ENCODE measurements at regions not wholly inside any gene's neighbourhood (a gene's known extent, or its start where the extent isn't known, plus 50 kb on each side); places are given as distances from the start of the nearest gene placed in this dataset.

GRCh38 chr10:44858017-44858371 is 53.1 kb upstream of the TMEM72 start:
- H3K4me3 ChIP-seq, result no peak overlapping the region
- H3K4me3 Mint-ChIP-seq, result no peak overlapping the region
- H3K9me3 Mint-ChIP-seq, result no peaks in the 10 kb centered on the region
- no peak overlapping the region for H2AFZ ChIP-seq (replicated peaks)
- DNase-seq (ENCODE audit: low spot score), result no peak
- no peak for TF ChIP-seq EZH2 (IDR thresholded peaks at IDR 0.05)
- TF ChIP-seq EZH2phosphoT487 (IDR thresholded peaks at IDR 0.05), result no peak
- TF ChIP-seq, protein P1, sequence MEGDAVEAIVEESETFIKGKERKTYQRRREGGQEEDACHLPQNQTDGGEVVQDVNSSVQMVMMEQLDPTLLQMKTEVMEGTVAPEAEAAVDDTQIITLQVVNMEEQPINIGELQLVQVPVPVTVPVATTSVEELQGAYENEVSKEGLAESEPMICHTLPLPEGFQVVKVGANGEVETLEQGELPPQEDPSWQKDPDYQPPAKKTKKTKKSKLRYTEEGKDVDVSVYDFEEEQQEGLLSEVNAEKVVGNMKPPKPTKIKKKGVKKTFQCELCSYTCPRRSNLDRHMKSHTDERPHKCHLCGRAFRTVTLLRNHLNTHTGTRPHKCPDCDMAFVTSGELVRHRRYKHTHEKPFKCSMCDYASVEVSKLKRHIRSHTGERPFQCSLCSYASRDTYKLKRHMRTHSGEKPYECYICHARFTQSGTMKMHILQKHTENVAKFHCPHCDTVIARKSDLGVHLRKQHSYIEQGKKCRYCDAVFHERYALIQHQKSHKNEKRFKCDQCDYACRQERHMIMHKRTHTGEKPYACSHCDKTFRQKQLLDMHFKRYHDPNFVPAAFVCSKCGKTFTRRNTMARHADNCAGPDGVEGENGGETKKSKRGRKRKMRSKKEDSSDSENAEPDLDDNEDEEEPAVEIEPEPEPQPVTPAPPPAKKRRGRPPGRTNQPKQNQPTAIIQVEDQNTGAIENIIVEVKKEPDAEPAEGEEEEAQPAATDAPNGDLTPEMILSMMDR (IDR thresholded peaks at IDR 0.05), result no peak
- no peak overlapping the region for H3K27ac ChIP-seq
- no peak overlapping the region for H3K27ac Mint-ChIP-seq
- peaks cover 57% of the 10 kb centered on the region for H3K4me1 Mint-ChIP-seq
- no peak overlapping the region for H3K4me2 ChIP-seq
- H3F3A ChIP-seq (ENCODE audit: low read depth), result peaks cover 13% of the 10 kb centered on the region
- peaks cover 23% of the 10 kb centered on the region for H3K27me3 ChIP-seq
- H4K20me1 ChIP-seq (ENCODE audit: low read depth), result peaks cover 4% of the 10 kb centered on the region
- H3K27me3 Mint-ChIP-seq (ENCODE audit: insufficient read depth, low read depth), result peaks cover 19% of the 10 kb centered on the region
- H3K9ac ChIP-seq, result no peak overlapping the region
- no peaks in the 10 kb centered on the region for H3K36me3 ChIP-seq
- peaks cover 30% of the 10 kb centered on the region for H3K4me1 ChIP-seq
- no peaks in the 10 kb centered on the region for H3K9me3 ChIP-seq (ENCODE audit: low read depth)
- H3K36me3 Mint-ChIP-seq, result no peaks in the 10 kb centered on the region
- H3K79me2 ChIP-seq (ENCODE audit: low read depth), result no peaks in the 10 kb centered on the region

DNA sequence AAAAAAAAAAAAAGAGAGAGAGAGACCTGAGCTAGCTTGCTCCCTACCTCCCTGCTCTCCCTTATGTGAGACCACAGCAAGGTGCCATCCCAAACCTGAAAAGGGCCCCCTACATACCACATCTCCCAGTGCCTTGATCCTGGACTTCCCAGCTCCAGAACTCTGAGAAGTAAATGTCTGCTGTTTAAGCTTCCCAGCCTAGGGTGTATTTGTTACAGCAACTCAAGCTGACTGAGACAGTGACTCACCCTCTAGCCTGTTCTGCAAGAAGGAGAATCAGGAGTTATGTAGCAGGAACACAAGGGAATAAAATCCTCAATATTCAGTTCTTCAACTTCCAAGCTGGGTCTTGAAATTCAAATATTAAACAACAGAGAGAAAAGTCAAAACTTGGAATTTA is 52.1 kb upstream of the TMEM72 start:
- Histone ChIP-seq H3K9ac (no peak overlapping the region), H3K36me3 (no peaks in the 10 kb centered on the region), H3K4me3 (no peak overlapping the region), H3K27ac (no peak overlapping the region), H2AFZ (replicated peaks) (no peak overlapping the region), H3K4me2 (no peak overlapping the region), H3K27me3 (peaks cover 33% of the 10 kb centered on the region), H3K79me2 (ENCODE audit: low read depth) (no peaks in the 10 kb centered on the region), H4K20me1 (ENCODE audit: low read depth) (peaks cover 4% of the 10 kb centered on the region), H3F3A (ENCODE audit: low read depth) (peaks cover 21% of the 10 kb centered on the region), H3K9me3 (ENCODE audit: low read depth) (no peaks in the 10 kb centered on the region), H3K4me1 (peaks cover 34% of the 10 kb centered on the region)
- no peak overlapping the region for H3K27ac Mint-ChIP-seq
- TF ChIP-seq, protein P1 (IDR thresholded peaks at IDR 0.05), result no peak
- TF ChIP-seq EZH2phosphoT487 (IDR thresholded peaks at IDR 0.05), result no peak
- no peak for TF ChIP-seq EZH2 (IDR thresholded peaks at IDR 0.05)
- DNase-seq (ENCODE audit: low spot score), result no peak
- no peaks in the 10 kb centered on the region for H3K36me3 Mint-ChIP-seq
- no peak overlapping the region for H3K4me3 Mint-ChIP-seq
- peaks cover 4% of the 10 kb centered on the region for H3K9me3 Mint-ChIP-seq
- peaks cover 16% of the 10 kb centered on the region for H3K27me3 Mint-ChIP-seq (ENCODE audit: insufficient read depth, low read depth)
- H3K4me1 Mint-ChIP-seq, result peaks cover 61% of the 10 kb centered on the region

DNA sequence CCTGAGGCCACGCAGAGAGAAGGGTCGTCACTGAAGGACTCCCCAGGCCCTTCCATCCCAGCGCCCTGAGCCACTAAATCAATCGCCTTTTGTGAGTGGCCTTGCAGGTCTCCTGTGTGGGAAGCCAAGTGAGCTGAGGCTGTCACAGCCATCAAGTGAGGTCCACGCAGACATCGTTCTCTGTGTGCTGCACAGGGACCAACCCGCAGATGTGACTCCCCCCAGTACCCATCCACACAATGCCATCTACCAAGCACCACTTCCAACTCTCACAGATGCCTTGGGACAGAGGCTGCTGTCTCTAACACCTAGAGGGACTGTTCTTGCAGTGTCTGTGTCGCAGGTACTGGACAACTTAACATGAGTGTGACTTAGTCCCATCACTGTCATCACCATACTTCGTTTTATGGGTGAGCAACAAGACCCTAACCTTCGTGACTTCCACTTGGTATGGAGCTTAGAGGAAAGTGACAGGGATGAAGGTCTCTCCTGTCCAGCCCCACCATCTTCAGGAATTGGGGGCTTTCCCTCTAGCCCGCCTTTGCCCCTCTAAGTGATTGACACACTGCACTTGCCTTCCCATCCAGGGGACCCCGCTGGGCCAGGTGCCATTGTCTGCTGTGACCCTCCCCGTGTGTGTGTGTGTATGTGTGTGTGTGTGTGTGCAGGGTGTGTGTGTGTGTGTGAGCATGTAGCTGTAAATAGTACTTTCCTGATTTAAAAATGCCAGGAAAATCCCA is 51.4 kb upstream of the TMEM72 start:
- H3K4me3 ChIP-seq, result no peak overlapping the region
- no peak for TF ChIP-seq EZH2 (IDR thresholded peaks at IDR 0.05)
- TF ChIP-seq EZH2phosphoT487 (IDR thresholded peaks at IDR 0.05), result no peak
- TF ChIP-seq, protein P1 (IDR thresholded peaks at IDR 0.05), result no peak
- Mint-ChIP-seq H3K36me3 (no peaks in the 10 kb centered on the region), H3K4me1 (peaks cover 54% of the 10 kb centered on the region), H3K27ac (no peak overlapping the region), H3K27me3 (ENCODE audit: insufficient read depth, low read depth) (peaks cover 14% of the 10 kb centered on the region), H3K4me3 (no peak overlapping the region), H3K9me3 (peaks cover 4% of the 10 kb centered on the region)
- no peak overlapping the region for H3K4me2 ChIP-seq
- H3K27ac ChIP-seq, result no peak overlapping the region
- H3K4me1 ChIP-seq, result peaks cover 28% of the 10 kb centered on the region
- H3K36me3 ChIP-seq, result no peaks in the 10 kb centered on the region
- DNase-seq (ENCODE audit: low spot score), result no peak
- H3K9me3 ChIP-seq (ENCODE audit: low read depth), result no peaks in the 10 kb centered on the region
- H4K20me1 ChIP-seq (ENCODE audit: low read depth), result peaks cover 4% of the 10 kb centered on the region
- peaks cover 38% of the 10 kb centered on the region for H3K27me3 ChIP-seq
- no peak overlapping the region for H2AFZ ChIP-seq (replicated peaks)
- H3F3A ChIP-seq (ENCODE audit: low read depth), result peaks cover 27% of the 10 kb centered on the region
- H3K9ac ChIP-seq, result no peak overlapping the region
- H3K79me2 ChIP-seq (ENCODE audit: low read depth), result no peaks in the 10 kb centered on the region
